H9 (cell line): ENCODE measurements at regions not wholly inside any gene's neighbourhood (a gene's known extent, or its start where the extent isn't known, plus 50 kb on each side); places are given as distances from the start of the nearest gene placed in this dataset.

Experiments
- DNase-seq: peaks from one replicate; pipeline ENCODE4 v3.0.0-alpha.2; 2017
- H2AFZ ChIP-seq: one replicate; pipeline ENCODE4 v1.6.1; 2013; ENCODE audit warnings: mild to moderate bottlenecking, low read length, control low read depth, moderate library complexity
- H2AK5ac ChIP-seq: 2 replicates; pipeline ENCODE4 v1.6.1; 2013; ENCODE audit warnings: low read length, control low read depth, mixed read lengths; ENCODE audit not compliant: insufficient read length
- H2BK120ac ChIP-seq: one replicate; pipeline ENCODE4 v1.6.1; 2013; ENCODE audit warnings: low read depth, mild to moderate bottlenecking, low read length, control low read depth, inconsistent platforms; ENCODE audit not compliant: poor library complexity, severe bottlenecking
- H2BK12ac ChIP-seq: 2 replicates; pipeline ENCODE4 v1.6.1; 2013; ENCODE audit warnings: low read length, control low read depth, mixed read lengths, low read depth; ENCODE audit not compliant: insufficient read length
- H2BK15ac ChIP-seq: 2 replicates; pipeline ENCODE4 v1.6.1; 2013; ENCODE audit warnings: low read depth, low read length, control low read depth
- H2BK20ac ChIP-seq: one replicate; pipeline ENCODE4 v1.6.1; 2013; ENCODE audit warnings: low read depth, mild to moderate bottlenecking, low read length, control low read depth, inconsistent platforms; ENCODE audit not compliant: poor library complexity, severe bottlenecking
- H2BK5ac ChIP-seq: 2 replicates; pipeline ENCODE4 v1.6.1; 2013; ENCODE audit warnings: low read length, control low read depth, mixed read lengths; ENCODE audit not compliant: insufficient read length
- H3K14ac ChIP-seq: 2 replicates; pipeline ENCODE4 v1.6.1; 2013; ENCODE audit warnings: low read length, control low read depth; ENCODE audit not compliant: insufficient read depth
- H3K18ac ChIP-seq: 2 replicates; pipeline ENCODE4 v1.6.1; 2013; ENCODE audit warnings: low read depth, mild to moderate bottlenecking, mixed read lengths, low read length, control low read depth; ENCODE audit not compliant: insufficient read length
- H3K23ac ChIP-seq: 2 replicates; pipeline ENCODE4 v1.6.1; 2013; ENCODE audit warnings: low read length, control low read depth, mixed read lengths, low read depth; ENCODE audit not compliant: insufficient read length
- H3K23me2 ChIP-seq: 2 replicates; pipeline ENCODE4 v1.6.1; 2013; ENCODE audit warnings: low read depth, mild to moderate bottlenecking, mixed read lengths, low read length, control low read depth; ENCODE audit not compliant: insufficient read length, poor library complexity, severe bottlenecking
- H3K27ac ChIP-seq: 2 replicates; pipeline ENCODE4 v1.5.1; 2013; ENCODE audit warnings: low read length, control low read depth, mixed read lengths, low read depth; ENCODE audit not compliant: insufficient read length
- H3K27me3 ChIP-seq: 2 replicates; pipeline ENCODE4 v1.6.1; 2013; ENCODE audit warnings: low read length, control low read depth, inconsistent platforms; ENCODE audit not compliant: insufficient read depth
- H3K4ac ChIP-seq: 2 replicates; pipeline ENCODE4 v1.6.1; 2013; ENCODE audit warnings: low read depth, mild to moderate bottlenecking, control low read depth, inconsistent platforms, low read length, moderate library complexity
- H3K4me1 ChIP-seq: 2 replicates; pipeline ENCODE4 v1.6.1; 2013; ENCODE audit warnings: low read length, control low read depth, inconsistent platforms; ENCODE audit not compliant: insufficient read depth
- H3K4me2 ChIP-seq: 2 replicates; pipeline ENCODE4 v1.6.1; 2013; ENCODE audit warnings: low read length, control low read depth, mixed read lengths; ENCODE audit not compliant: insufficient read length, insufficient read depth
- H3K56ac ChIP-seq: 2 replicates; pipeline ENCODE4 v1.6.1; 2013; ENCODE audit warnings: low read depth, mild to moderate bottlenecking, mixed read lengths, low read length, control low read depth; ENCODE audit not compliant: insufficient read length
- H3K79me1 ChIP-seq: 2 replicates; pipeline ENCODE4 v1.6.1; 2013; ENCODE audit warnings: low read depth, mild to moderate bottlenecking, moderate library complexity, low read length, control low read depth, inconsistent platforms; ENCODE audit not compliant: insufficient read depth, poor library complexity, severe bottlenecking
- H3K79me2 ChIP-seq: 2 replicates; pipeline ENCODE4 v1.6.1; 2013; ENCODE audit warnings: low read length, control low read depth, inconsistent platforms; ENCODE audit not compliant: insufficient read depth
- H3K9ac ChIP-seq: 2 replicates; pipeline ENCODE4 v1.6.1; 2013; ENCODE audit warnings: low read length, control low read depth, mixed read lengths; ENCODE audit not compliant: insufficient read length; ENCODE audit errors: extremely low read depth
- H3K9me3 ChIP-seq: one replicate; pipeline ENCODE4 v1.6.1; 2013; ENCODE audit warnings: low read depth, low read length, inconsistent platforms; ENCODE audit not compliant: control insufficient read depth
- H3T11ph ChIP-seq: one replicate; pipeline ENCODE4 v1.6.1; 2013; ENCODE audit warnings: mild to moderate bottlenecking, low read length, control low read depth, inconsistent platforms
- H4K20me1 ChIP-seq: one replicate; pipeline ENCODE4 v1.6.1; 2013; ENCODE audit not compliant: control insufficient read depth, insufficient read length, insufficient read depth
- H4K5ac ChIP-seq: 2 replicates; pipeline ENCODE4 v1.6.1; 2013; ENCODE audit warnings: low read depth, mild to moderate bottlenecking, mixed read lengths, low read length, control low read depth; ENCODE audit not compliant: insufficient read length
- H4K8ac ChIP-seq: replicated peaks from 2 replicates; pipeline ENCODE4 v1.6.1; 2013; ENCODE audit warnings: low read length, control low read depth, mixed read lengths, low read depth; ENCODE audit not compliant: insufficient read length
- H4K91ac ChIP-seq: 2 replicates; pipeline ENCODE4 v1.6.1; 2013; ENCODE audit warnings: low read depth, mild to moderate bottlenecking, moderate library complexity, mixed read lengths, low read length, control low read depth; ENCODE audit not compliant: insufficient read length
- H3K27ac Mint-ChIP-seq, 3 experiments: 2 replicates in 2 of 3; 3 replicates in 1 of 3; pipeline ENCODE4 v1.8.0; 2020 to 2021; ENCODE audit warnings: mixed read lengths in 3 of 3, mild to moderate bottlenecking in 1 of 3, moderate library complexity in 1 of 3
- H3K27me3 Mint-ChIP-seq: 2 replicates; pipeline ENCODE4 v1.8.0; 2021; ENCODE audit warnings: low read depth, mild to moderate bottlenecking, moderate library complexity, mixed read lengths
- H3K36me3 Mint-ChIP-seq, 3 experiments: 2 replicates in 2 of 3; 3 replicates in 1 of 3; pipeline ENCODE4 v1.8.0; 2020 to 2021; ENCODE audit warnings: low read depth in 3 of 3, mixed read lengths in 3 of 3; ENCODE audit not compliant: insufficient read depth in 1 of 3
- H3K4me1 Mint-ChIP-seq, 2 experiments: 2 replicates each; pipeline ENCODE4 v1.8.0; 2020; ENCODE audit warnings: mixed read lengths in 2 of 2
- H3K4me3 Mint-ChIP-seq, 2 experiments: 2 replicates in 1 of 2; 3 replicates in 1 of 2; pipeline ENCODE4 v1.8.0; 2020 to 2021; ENCODE audit warnings: mild to moderate bottlenecking in 2 of 2, mixed read lengths in 2 of 2, moderate library complexity in 1 of 2
- H3K9me3 Mint-ChIP-seq, 2 experiments: 2 replicates in 1 of 2; 3 replicates in 1 of 2; pipeline ENCODE4 v1.8.0; 2020; ENCODE audit warnings: mild to moderate bottlenecking in 2 of 2, mixed read lengths in 2 of 2, moderate library complexity in 1 of 2
- CTCF ChIP-seq: fragments of 200-600 bp; sonication (generic); conservative IDR thresholded peaks from 3 replicates; pipeline ENCODE4 v1.8.0; 2021; ENCODE audit warnings: antibody characterized with exemption, mild to moderate bottlenecking
- WGBS: extraction: QIAGEN DNeasy Blood & Tissue Kit; methylation state at CpG from one replicate; pipeline ENCODE4 v1.1.7; 2013; ENCODE audit warnings: missing lambda C conversion rate, low lambda C conversion rate, mixed read lengths; ENCODE audit not compliant: insufficient read length; ENCODE audit errors: extremely low coverage; 5-methylcytosine and 5-hydroxymethylcytosine counted together

- H3K79me2 ChIP-seq, result no peaks in the 10 kb centered on the region
- no peak for TF ChIP-seq CTCF
- H3K56ac ChIP-seq, result no peak overlapping the region
- no peak overlapping the region for H2BK15ac ChIP-seq
- H2BK20ac ChIP-seq, result no peak overlapping the region
- no peak overlapping the region for H4K91ac ChIP-seq
- no peaks in the 10 kb centered on the region for H4K20me1 ChIP-seq
- H3K4me2 ChIP-seq, result no peak overlapping the region
- no peak overlapping the region for H2AK5ac ChIP-seq
- Mint-ChIP-seq H3K27ac (no peak overlapping the region), H3K4me1 (peaks cover 11 to 20% of the 10 kb centered on the region in 2 experiments), H3K4me3 (no peak overlapping the region), H3K27me3 (no peaks in the 10 kb centered on the region), H3K36me3 (peaks cover 15 to 26% (median 19%) of the 10 kb centered on the region in 3 experiments), H3K9me3 (peaks cover 5 to 13% of the 10 kb centered on the region in 2 experiments; a peak in 4 of 5 replicates)
- H3K18ac ChIP-seq, result no peak overlapping the region
- H3K79me1 ChIP-seq, result no peaks in the 10 kb centered on the region
- H3K27ac ChIP-seq, result no peak overlapping the region
- H2BK5ac ChIP-seq, result no peak overlapping the region
- no peaks in the 10 kb centered on the region; the same call in 1 of the 2 replicates for H3K4me1 ChIP-seq
- no CpG with 5 or more reads among the region's 3 CpGs for WGBS
- H2BK12ac ChIP-seq, result no peak overlapping the region
- no peak overlapping the region for H3K9ac ChIP-seq
- H2BK120ac ChIP-seq, result no peak overlapping the region
- H3T11ph ChIP-seq, result no peak overlapping the region
- no peak overlapping the region for H4K5ac ChIP-seq
- no peaks in the 10 kb centered on the region for H3K27me3 ChIP-seq
- no peak overlapping the region for H2AFZ ChIP-seq
- H3K14ac ChIP-seq, result no peak overlapping the region
- no peak overlapping the region for H4K8ac ChIP-seq
- H3K23me2 ChIP-seq, result no peaks in the 10 kb centered on the region
- no peak overlapping the region for H3K4ac ChIP-seq
- no peak overlapping the region for H3K23ac ChIP-seq
- DNase-seq, result no peak
- H3K9me3 ChIP-seq, result no peaks in the 10 kb centered on the region
Observed at GRCh38 chr4:123955167-123955800, 558.7 kb downstream of the SPRY1 start.
